HuH-7 (cell line): ENCODE measurements at regions not wholly inside any gene's neighbourhood (a gene's known extent, or its start where the extent isn't known, plus 50 kb on each side); places are given as distances from the start of the nearest gene placed in this dataset.
"Not testable (repeated sequence)": the region's sequence is repeated elsewhere in the genome, so short reads cannot be mapped to it uniquely, and the experiment has no call there.

Source experiments
- DNase-seq: peaks from one replicate; pipeline ENCODE4 v3.0.0; 2011; ENCODE audit warnings: low spot score

- DNase-seq: no peak
These were observed 206.1 kb downstream of the KCNJ2 start for GRCh38 chr17:70375406-70375805.

DNA sequence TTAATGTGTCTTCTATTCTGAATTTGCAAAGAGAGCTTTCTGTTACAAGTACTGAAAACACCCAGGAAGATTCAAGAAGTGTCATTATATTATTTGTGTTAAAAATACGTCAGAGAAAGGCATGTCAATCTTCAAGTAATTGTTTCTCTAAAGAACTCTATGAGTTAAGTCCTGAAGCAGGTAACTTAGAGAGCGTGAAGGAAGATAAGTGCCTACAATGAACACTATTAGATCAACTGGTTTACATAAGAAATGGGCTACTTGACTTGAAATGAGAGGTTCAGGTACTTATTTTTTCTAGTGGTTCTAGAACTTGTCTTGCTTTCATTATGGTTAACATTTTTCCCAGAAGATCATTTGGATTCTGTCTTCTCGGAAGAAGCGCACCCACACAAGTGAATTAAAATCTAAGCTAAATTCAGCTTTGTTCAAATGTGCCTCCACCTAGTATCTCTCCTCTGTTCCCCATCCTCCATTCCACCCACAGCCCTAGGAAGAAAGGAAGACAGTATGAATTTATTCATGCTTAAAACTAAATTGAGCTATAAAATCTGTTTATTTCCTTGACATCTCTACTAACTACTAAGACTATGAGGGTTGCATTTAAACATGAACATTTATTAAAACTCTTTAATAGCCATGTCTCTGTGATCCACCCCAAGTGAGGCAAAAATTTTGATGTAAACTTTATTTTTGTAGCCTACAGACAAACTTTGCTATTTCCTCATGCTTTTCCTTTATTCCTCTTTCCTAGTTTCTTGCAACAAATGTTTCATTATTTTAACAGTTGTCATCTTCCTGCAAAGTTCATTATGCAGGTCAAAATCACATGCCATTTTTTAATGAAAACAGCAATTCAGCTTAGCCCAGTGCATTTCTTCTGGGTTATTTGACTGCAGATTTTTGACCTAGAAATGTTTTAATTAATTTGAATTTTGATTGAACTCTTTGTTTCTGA lies 206.8 kb downstream of the KCNJ2 start:
- no peak for DNase-seq

DNA sequence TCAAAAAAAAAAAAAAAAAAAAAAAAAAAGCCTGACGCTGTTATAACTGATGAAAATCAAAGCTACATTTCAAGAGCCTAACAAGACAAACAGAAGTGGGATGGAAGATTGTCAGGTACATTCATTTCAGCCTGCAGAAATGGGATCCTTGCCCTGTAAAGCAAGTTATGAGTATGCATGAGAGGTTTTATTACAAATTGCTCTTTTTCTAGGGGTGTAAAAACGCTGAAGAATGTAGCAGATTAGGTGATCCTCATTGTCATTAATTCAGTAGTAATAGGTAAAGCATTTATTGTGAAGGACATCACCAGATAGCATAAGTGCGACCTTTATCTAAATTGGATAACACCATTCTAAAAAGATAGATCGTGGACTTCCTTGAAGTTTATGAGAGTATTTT lies 208.3 kb downstream of the KCNJ2 start:
- no peak for DNase-seq

- DNase-seq: no peak
These were observed 208.7 kb downstream of the KCNJ2 start for GRCh38 chr17:70378076-70378475.

DNA sequence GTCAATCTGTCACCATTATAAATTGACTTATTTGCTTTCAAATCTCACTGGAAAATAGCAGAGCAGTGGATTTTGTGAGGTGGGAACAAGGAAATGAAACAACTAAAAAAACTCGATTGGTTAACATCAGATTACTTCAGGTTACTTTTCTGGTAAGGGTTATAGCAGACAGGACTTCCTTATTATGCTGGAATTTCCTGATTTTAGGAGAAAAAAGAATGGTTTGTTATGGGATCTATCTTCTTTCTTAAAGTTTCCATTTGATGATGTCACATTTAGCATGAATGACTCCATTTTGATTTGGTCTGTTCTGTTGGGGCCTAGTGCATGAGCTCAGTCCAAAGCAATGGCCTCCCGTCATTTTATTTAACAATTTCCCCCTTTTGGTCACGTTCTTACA lies 210.6 kb downstream of the KCNJ2 start:
- no peak for DNase-seq

GRCh38 chr17:70381916-70382315 lies 212.6 kb downstream of the KCNJ2 start:
- DNase-seq: not testable (repeated sequence)

GRCh38 chr17:70388326-70388725 lies 219.0 kb downstream of the KCNJ2 start:
- DNase-seq: no peak

GRCh38 chr17:70389232-70389757 lies 220.0 kb downstream of the KCNJ2 start:
- DNase-seq: not testable (repeated sequence)

DNA sequence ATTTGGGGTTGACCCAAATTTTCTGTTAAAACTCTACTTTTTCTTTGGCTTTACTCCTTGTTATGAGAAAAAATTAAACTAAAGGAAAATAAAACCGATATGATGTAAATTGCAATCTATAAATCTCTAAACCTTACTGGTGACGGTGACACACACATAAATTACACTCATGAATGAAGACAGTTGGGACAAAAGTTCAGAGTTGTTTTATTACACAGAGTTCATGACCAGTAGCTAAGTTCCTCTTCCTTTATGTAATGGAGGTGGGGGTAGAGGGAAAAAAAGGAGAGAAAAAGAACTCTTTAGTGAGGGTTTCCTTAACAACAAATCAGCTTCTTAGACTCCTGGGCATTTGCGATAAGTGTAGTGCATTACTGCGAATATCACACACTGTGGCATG lies 220.7 kb downstream of the KCNJ2 start:
- no peak for DNase-seq

DNA sequence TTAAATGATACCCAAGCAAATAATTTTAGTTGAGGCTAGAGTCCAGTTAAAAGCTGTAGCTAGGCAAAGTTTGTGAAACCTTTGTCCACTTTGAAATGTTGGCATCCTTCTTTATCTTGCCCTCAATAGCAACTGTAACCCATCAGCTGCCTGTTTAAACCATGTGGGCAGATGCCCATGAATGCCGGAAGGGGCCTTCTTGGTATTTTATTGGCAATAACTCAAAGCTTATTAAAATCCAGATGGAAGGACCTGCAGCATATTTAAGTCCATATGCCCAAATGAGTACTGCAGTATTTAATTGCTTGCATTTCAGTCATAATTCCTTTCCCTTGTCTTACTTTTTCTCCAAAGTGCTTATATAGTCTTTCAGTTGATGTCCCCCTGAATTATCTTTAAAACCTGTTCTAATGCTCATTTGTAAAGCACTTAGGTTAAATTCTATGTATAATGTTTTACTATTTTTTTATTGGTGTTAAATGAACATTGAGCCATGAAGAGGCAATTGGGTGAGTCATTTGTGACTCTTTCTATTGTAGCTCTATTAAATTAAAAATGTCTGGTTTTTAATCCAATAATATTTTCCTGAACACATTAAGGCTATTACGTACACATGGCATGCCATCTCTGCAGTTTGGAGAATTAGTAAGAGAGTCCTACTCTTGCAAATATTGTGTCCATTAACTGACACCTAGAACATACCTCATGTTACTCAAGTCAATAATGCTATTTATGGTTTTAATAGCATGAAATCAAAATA lies 225.3 kb downstream of the KCNJ2 start:
- no peak for DNase-seq

GRCh38 chr17:70405492-70406220 lies 236.3 kb downstream of the KCNJ2 start:
- DNase-seq: no peak

DNA sequence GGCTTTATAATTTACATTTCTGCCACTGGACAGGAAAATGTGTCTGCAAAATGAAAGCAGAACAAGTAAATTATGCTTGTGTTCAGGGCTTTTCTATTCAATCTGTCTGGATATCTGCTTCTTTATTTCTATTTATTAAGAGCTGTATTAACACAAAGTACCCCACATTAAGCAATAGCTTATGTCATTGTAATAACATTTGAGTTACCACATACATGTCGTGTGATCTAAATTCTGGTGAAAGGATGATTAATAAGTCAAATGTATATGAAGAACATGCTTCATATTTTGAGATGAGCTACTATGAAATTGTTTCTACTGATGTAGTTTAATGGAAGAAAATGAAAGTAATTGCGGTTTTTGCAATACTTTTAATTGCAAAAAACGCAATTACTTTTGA lies 238.2 kb downstream of the KCNJ2 start:
- DNase-seq: no peak

DNA sequence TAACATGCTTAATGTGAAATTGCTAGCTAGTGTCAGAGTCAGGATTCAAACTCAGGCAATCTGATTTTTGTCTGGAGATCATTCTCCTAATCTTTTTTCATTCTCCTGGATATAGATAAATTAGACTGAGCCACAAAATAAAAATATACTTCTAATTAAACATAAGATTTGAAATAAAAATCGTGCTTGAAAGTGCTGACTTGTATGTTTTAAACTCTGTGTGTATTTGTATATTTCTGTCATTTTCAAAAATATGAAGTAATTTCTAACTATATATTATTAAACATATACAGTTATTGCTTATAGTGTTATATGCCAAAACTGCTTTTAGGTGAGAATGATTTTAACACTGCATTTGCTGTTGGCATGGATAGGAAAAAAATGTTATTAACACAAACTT lies 239.4 kb downstream of the KCNJ2 start:
- DNase-seq: no peak

DNA sequence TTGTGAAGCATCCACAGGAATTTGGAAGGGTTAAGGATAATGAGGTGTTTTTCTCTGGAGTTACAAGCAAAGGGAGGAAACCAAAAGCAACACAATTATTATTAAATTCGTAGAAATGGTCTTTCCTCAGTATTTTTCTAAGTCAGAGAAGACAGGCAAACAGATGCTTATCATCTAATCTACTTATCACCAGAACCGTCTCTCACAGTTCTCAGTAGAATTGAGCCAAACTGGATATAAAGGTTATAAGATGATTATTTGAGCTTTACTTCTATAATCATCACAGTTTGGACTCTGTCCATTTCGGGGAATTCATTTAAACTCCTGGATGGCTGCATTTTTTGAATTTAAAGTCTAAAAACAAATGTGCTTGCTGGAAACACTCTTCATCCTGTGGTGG lies 245.0 kb downstream of the KCNJ2 start:
- no peak for DNase-seq

- DNase-seq: no peak
These were observed 251.6 kb downstream of the KCNJ2 start for GRCh38 chr17:70420861-70421445.

DNA sequence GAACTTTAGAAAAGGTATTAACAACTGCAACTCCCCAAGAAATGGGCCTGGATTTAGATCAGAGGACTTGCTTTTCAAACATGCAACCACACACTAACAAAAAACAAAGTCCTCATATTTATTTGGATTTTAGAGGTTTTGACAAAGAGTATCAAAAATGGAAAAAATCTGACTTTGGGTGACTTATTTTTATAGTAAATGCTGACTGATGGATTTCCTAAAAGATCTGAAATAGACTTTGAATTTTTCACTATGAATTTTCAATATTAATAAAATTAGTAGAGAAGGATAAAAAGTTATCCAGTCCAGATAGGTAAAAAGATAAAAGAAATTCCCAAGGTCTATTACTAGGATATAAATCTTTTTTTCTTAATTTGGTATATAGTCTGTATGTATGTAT lies 253.5 kb downstream of the KCNJ2 start:
- no peak for DNase-seq

DNA sequence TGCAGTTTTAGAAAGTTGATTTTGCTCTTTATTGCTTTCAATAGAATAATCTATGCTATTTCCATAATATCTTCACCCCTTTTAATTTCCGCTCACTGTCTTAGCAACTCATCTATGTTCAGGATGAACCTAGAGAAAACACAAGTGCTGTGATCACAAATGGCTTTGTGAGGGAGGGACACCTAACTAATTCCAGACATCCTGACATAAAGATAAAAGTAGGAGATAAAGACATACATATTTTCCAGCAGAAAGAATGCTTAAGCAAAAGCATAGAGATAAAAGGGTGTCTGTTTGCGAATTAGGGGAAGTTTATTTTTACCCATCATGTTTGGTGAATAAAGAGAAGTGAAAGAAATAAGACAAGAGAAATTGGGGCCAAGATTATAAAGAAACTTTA lies 254.2 kb downstream of the KCNJ2 start:
- no peak for DNase-seq

DNA sequence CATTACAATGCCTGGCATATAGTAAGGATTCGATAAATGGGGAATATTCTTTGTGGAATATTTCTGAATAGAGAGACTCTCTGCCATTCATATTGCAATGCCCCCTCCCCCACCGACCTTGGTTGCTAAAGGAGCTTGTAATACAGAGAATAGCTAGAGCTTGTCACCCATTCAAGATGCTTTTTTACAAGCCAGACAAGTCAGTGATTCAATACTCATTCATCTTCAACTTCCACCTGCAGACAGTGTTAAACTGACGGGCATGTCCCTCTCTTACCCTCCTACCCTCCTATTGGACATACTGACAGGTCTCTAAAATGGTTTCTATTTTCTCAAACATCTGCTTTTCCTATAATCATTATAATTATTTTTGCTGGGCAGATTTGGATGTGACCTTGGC lies 257.4 kb downstream of the KCNJ2 start:
- no peak for DNase-seq

DNA sequence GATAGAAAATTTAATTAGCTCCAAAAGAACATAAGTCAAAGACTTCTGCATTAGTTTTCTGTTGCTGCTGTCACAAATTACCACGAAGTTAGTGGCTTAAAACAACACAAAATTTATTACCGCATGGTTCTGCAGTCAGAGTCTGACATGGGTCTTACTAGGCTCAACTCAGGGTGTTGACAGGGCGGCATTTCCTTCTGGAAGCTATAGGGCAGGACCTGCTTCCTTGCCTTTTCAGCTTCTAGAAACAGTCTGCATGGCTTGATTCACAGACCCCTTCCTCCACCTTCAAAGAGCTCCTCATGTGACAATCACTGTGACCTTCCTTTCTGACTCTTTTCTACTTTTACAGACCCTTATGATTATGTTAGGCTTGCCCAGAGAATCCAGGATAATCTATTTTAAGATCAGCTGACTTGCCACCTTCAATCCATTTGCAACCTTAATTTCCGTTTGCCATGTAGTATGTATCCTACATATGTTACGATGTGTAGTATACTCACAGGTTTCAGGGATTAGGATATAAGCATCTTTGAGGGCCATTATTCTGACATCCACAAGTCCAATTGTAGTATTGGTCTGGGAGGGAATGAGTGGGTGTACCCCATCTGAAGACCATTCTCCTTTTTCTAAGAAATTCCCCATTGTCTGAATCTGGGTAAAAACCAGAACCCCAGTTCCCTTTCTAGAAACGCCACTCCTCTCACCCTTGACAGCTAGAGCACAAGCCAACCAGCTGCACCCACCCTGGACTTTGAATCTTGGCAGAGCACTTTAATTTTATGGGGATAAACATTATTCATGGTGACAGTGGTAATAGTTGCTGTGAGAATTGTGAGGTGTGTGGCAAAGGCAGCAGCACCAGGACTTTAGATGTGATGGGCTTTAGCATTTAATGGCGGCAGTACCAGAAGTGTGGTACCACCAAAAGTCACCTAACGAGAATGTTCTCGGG lies 265.5 kb downstream of the KCNJ2 start:
- DNase-seq: no peak

DNA sequence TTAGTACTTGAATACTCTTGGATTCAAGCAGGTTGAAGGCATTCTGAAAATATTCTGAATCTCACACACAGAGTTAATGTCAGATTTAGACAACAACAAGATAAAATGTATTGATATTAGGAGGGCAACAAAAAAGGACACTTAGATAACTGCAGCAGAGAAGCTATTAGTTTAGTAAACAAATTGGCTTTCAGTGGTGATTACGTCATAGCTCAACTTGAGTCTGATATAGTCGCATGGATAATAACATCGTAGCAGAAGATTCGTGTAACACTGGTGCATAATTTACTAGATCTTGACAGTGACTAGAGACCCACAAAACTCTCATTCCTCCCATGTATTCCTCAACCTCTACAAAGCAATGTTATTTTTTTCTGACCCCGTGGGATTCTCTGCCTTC lies 268.3 kb downstream of the KCNJ2 start:
- no peak for DNase-seq

DNA sequence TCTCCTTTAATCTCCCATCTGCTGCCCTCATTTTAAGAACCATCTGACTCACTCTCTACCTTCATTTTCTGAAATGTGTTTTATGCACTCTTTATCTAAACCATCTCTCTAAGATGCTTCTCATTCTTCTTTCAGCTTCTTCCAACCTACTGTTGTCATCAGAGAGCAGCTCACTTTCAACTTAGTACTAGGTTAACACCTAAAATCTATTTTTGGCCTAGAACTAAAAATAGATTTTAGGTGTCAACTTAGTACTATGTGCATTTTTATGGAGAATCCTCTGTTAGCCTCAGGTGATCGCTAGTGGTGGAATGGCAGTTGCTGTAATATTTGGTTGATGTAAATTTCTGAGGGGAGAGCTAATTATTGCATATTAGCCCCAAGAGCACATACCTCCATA lies 277.1 kb downstream of the KCNJ2 start:
- no peak for DNase-seq
